ENCODE measurements at regions not wholly inside any gene's neighbourhood (a gene's known extent, or its start where the extent isn't known, plus 50 kb on each side); places are given as distances from the start of the nearest gene placed in this dataset.

GRCh38 chr12:77555074-77555473 is 275.6 kb upstream of the NAV3 start:
- Histone ChIP-seq H3K79me2 (ENCODE audit: low read length) (no peaks in the 10 kb centered on the region), H2AFZ (ENCODE audit: low read depth, low read length) (no peak overlapping the region), H3K27ac (ENCODE audit: low read length) (no peak overlapping the region), H3K36me3 (replicated peaks; ENCODE audit: low read depth, low read length) (no peaks in the 10 kb centered on the region), H3K27me3 (ENCODE audit: low read depth, low read length) (peaks cover 8% of the 10 kb centered on the region; the same call in 1 of the 2 replicates), H3K9me3 (ENCODE audit: insufficient read depth, low read length) (no peaks in the 10 kb centered on the region), H3K4me3 (ENCODE audit: low read length) (no peak overlapping the region), H3K9ac (ENCODE audit: low read length) (no peak overlapping the region), H4K20me1 (ENCODE audit: insufficient read depth, low read length) (no peaks in the 10 kb centered on the region), H3K4me1 (ENCODE audit: low read length) (peaks cover 15% of the 10 kb centered on the region), H3K4me2 (ENCODE audit: low read length) (no peak overlapping the region)
- TF ChIP-seq EZH2phosphoT487 (IDR thresholded peaks at IDR 0.05; ENCODE audit: low read depth) (no peak), CTCF (IDR thresholded peaks at IDR 0.05; ENCODE audit: low read depth, low read length) (no peak)

GRCh38 chr12:77553976-77554619 is 276.6 kb upstream of the NAV3 start:
- Histone ChIP-seq H3K4me2 (ENCODE audit: low read length) (peak overlapping the region; percentile 36), H3K36me3 (replicated peaks; ENCODE audit: low read depth, low read length) (no peaks in the 10 kb centered on the region), H4K20me1 (ENCODE audit: insufficient read depth, low read length) (no peaks in the 10 kb centered on the region), H2AFZ (ENCODE audit: low read depth, low read length) (no peak overlapping the region), H3K79me2 (ENCODE audit: low read length) (no peaks in the 10 kb centered on the region), H3K4me1 (ENCODE audit: low read length) (peaks cover 15% of the 10 kb centered on the region), H3K27me3 (ENCODE audit: low read depth, low read length) (peaks cover 8% of the 10 kb centered on the region; the same call in 1 of the 2 replicates), H3K9me3 (ENCODE audit: insufficient read depth, low read length) (no peaks in the 10 kb centered on the region), H3K4me3 (ENCODE audit: low read length) (no peak overlapping the region), H3K27ac (ENCODE audit: low read length) (no peak overlapping the region), H3K9ac (ENCODE audit: low read length) (no peak overlapping the region)
- TF ChIP-seq CTCF (IDR thresholded peaks at IDR 0.05; ENCODE audit: low read depth, low read length): no peak
- TF ChIP-seq EZH2phosphoT487 (IDR thresholded peaks at IDR 0.05; ENCODE audit: low read depth): no peak

- H3K4me3 ChIP-seq (ENCODE audit: low read length): no peak overlapping the region
- no peak for TF ChIP-seq EZH2phosphoT487 (IDR thresholded peaks at IDR 0.05; ENCODE audit: low read depth)
- TF ChIP-seq CTCF (IDR thresholded peaks at IDR 0.05; ENCODE audit: low read depth, low read length): no peak
- no peak overlapping the region for H3K27ac ChIP-seq (ENCODE audit: low read length)
- peaks cover 8% of the 10 kb centered on the region; the same call in 1 of the 2 replicates for H3K27me3 ChIP-seq (ENCODE audit: low read depth, low read length)
- no peaks in the 10 kb centered on the region for H3K9me3 ChIP-seq (ENCODE audit: insufficient read depth, low read length)
- H3K36me3 ChIP-seq (replicated peaks; ENCODE audit: low read depth, low read length): no peaks in the 10 kb centered on the region
- H4K20me1 ChIP-seq (ENCODE audit: insufficient read depth, low read length): no peaks in the 10 kb centered on the region
- no peaks in the 10 kb centered on the region for H3K79me2 ChIP-seq (ENCODE audit: low read length)
- H3K4me2 ChIP-seq (ENCODE audit: low read length): no peak overlapping the region
- peaks cover 13% of the 10 kb centered on the region for H3K4me1 ChIP-seq (ENCODE audit: low read length)
- H2AFZ ChIP-seq (ENCODE audit: low read depth, low read length): no peak overlapping the region
- H3K9ac ChIP-seq (ENCODE audit: low read length): no peak overlapping the region
These were observed 281.1 kb upstream of the NAV3 start for GRCh38 chr12:77549383-77550128.

GRCh38 chr12:77548797-77549196 is 281.9 kb upstream of the NAV3 start:
- no peaks in the 10 kb centered on the region for H3K9me3 ChIP-seq (ENCODE audit: insufficient read depth, low read length)
- H2AFZ ChIP-seq (ENCODE audit: low read depth, low read length): no peak overlapping the region
- H3K4me1 ChIP-seq (ENCODE audit: low read length): peaks cover 5% of the 10 kb centered on the region
- no peaks in the 10 kb centered on the region for H4K20me1 ChIP-seq (ENCODE audit: insufficient read depth, low read length)
- H3K36me3 ChIP-seq (replicated peaks; ENCODE audit: low read depth, low read length): no peaks in the 10 kb centered on the region
- TF ChIP-seq EZH2phosphoT487 (IDR thresholded peaks at IDR 0.05; ENCODE audit: low read depth) (no peak), CTCF (IDR thresholded peaks at IDR 0.05; ENCODE audit: low read depth, low read length) (no peak)
- peaks cover 8% of the 10 kb centered on the region; the same call in 1 of the 2 replicates for H3K27me3 ChIP-seq (ENCODE audit: low read depth, low read length)
- no peak overlapping the region for H3K4me3 ChIP-seq (ENCODE audit: low read length)
- H3K9ac ChIP-seq (ENCODE audit: low read length): no peak overlapping the region
- no peaks in the 10 kb centered on the region for H3K79me2 ChIP-seq (ENCODE audit: low read length)
- no peak overlapping the region for H3K27ac ChIP-seq (ENCODE audit: low read length)
- no peak overlapping the region for H3K4me2 ChIP-seq (ENCODE audit: low read length)
